MM.1S (cell line): ENCODE measurements at regions not wholly inside any gene's neighbourhood (a gene's known extent, or its start where the extent isn't known, plus 50 kb on each side); places are given as distances from the start of the nearest gene placed in this dataset.
A peak's percentile ranks its signal among the peaks of the same experiment; 100 is the strongest.

Experiments used
- DNase-seq: peaks from one replicate; pipeline ENCODE4 v3.0.0-alpha.2; 2015
- H2AFZ ChIP-seq: fragments of 300-600 bp; sonication (generic); 2 replicates; pipeline ENCODE4 v1.6.0; 2016; ENCODE audit warnings: antibody characterized with exemption, low read length
- H3F3A ChIP-seq: fragments of 300-600 bp; sonication (generic); 2 replicates; pipeline ENCODE4 v1.6.1; 2016; ENCODE audit warnings: mild to moderate bottlenecking, antibody characterized with exemption, low read length, moderate library complexity, mixed read lengths; ENCODE audit not compliant: insufficient read depth
- H3K27ac ChIP-seq: fragments of 300-600 bp; sonication (generic); 2 replicates; pipeline ENCODE4 v1.5.1; 2016; ENCODE audit warnings: mild to moderate bottlenecking, low read length
- H3K27me3 ChIP-seq: fragments of 300-600 bp; sonication (generic); replicated peaks from 2 replicates; pipeline ENCODE4 v1.6.0; 2016; ENCODE audit warnings: low read length; ENCODE audit not compliant: insufficient read depth
- H3K36me3 ChIP-seq: fragments of 300-600 bp; sonication (generic); replicated peaks from 2 replicates; pipeline ENCODE4 v1.6.1; 2016; ENCODE audit warnings: mild to moderate bottlenecking, low read length, mixed read lengths; ENCODE audit not compliant: insufficient read depth
- H3K4me1 ChIP-seq: fragments of 300-600 bp; sonication (generic); 2 replicates; pipeline ENCODE4 v1.6.1; 2016; ENCODE audit warnings: low read length, mixed read lengths
- H3K4me2 ChIP-seq: fragments of 300-600 bp; sonication (generic); 2 replicates; pipeline ENCODE4 v1.6.0; 2016; ENCODE audit warnings: low read depth, low read length
- H3K4me3 ChIP-seq: fragments of 300-600 bp; sonication (generic); 2 replicates; pipeline ENCODE4 v1.5.1; 2016; ENCODE audit warnings: low read length, mixed read lengths
- H3K79me2 ChIP-seq: fragments of 300-600 bp; sonication (generic); 2 replicates; pipeline ENCODE4 v1.6.1; 2016; ENCODE audit warnings: mixed run types, low read length, mixed read lengths
- H3K9ac ChIP-seq: fragments of 300-600 bp; sonication (generic); 2 replicates; pipeline ENCODE4 v1.6.1; 2016; ENCODE audit warnings: low read length, mixed read lengths
- H3K9me2 ChIP-seq: fragments of 300-600 bp; sonication (generic); replicated peaks from 2 replicates; pipeline ENCODE4 v1.6.1; 2016; ENCODE audit warnings: mild to moderate bottlenecking, low read length, mixed read lengths; ENCODE audit not compliant: insufficient read depth
- H3K9me3 ChIP-seq: fragments of 300-600 bp; sonication (generic); replicated peaks from 2 replicates; pipeline ENCODE4 v1.6.1; 2016; ENCODE audit warnings: mild to moderate bottlenecking, low read length, mixed read lengths; ENCODE audit not compliant: insufficient read depth
- H4K20me1 ChIP-seq: fragments of 300-600 bp; sonication (generic); 2 replicates; pipeline ENCODE4 v1.6.1; 2016; ENCODE audit warnings: mild to moderate bottlenecking, low read length, moderate library complexity, mixed read lengths; ENCODE audit not compliant: insufficient read depth
- CTCF ChIP-seq: fragments of 300-600 bp; sonication (generic); IDR thresholded peaks from 2 replicates; pipeline ENCODE4 v1.5.1; 2016; ENCODE audit warnings: antibody characterized with exemption, low read length, mixed read lengths
- EZH2 ChIP-seq: fragments of 300-600 bp; sonication (generic); optimal IDR thresholded peaks from 2 replicates; pipeline ENCODE3; 2017; ENCODE audit warnings: low read depth, mild to moderate bottlenecking, antibody characterized with exemption, low read length, mixed read lengths
- EZH2phosphoT487 ChIP-seq: fragments of 300-600 bp; sonication (generic); IDR thresholded peaks from 2 replicates; pipeline ENCODE4 v1.6.1; 2018; ENCODE audit warnings: antibody characterized with exemption, low read length

- Histone ChIP-seq H3K9me2 (no peaks in the 10 kb centered on the region), H3K9ac (no peak overlapping the region), H3K4me1 (peaks cover 10% of the 10 kb centered on the region), H4K20me1 (no peaks in the 10 kb centered on the region), H3K27me3 (no peaks in the 10 kb centered on the region), H3K9me3 (no peaks in the 10 kb centered on the region), H3K4me2 (peak overlapping the region; percentile 25; the same call in 1 of the 2 replicates), H2AFZ (no peak overlapping the region), H3K4me3 (no peak overlapping the region), H3K36me3 (no peaks in the 10 kb centered on the region), H3K27ac (no peak overlapping the region), H3K79me2 (no peaks in the 10 kb centered on the region), H3F3A (no peaks in the 10 kb centered on the region)
- no peak for DNase-seq
- TF ChIP-seq CTCF (no peak), EZH2phosphoT487 (no peak), EZH2 (no peak)
Observed at GRCh38 chr6:16043171-16044135, 85.4 kb upstream of the MYLIP start.

- no peak for DNase-seq
- H2AFZ ChIP-seq = no peak overlapping the region
- H3K4me2 ChIP-seq = peak overlapping the region; percentile 25; the same call in 1 of the 2 replicates
- no peak for TF ChIP-seq EZH2
- no peak for TF ChIP-seq EZH2phosphoT487
- TF ChIP-seq CTCF = no peak
- H3K27me3 ChIP-seq = no peaks in the 10 kb centered on the region
- H3K9ac ChIP-seq = no peak overlapping the region
- no peaks in the 10 kb centered on the region for H3K79me2 ChIP-seq
- H3K9me3 ChIP-seq = no peaks in the 10 kb centered on the region
- H3K36me3 ChIP-seq = no peaks in the 10 kb centered on the region
- H3K4me1 ChIP-seq = peaks cover 10% of the 10 kb centered on the region
- H4K20me1 ChIP-seq = no peaks in the 10 kb centered on the region
- H3K27ac ChIP-seq = no peak overlapping the region
- H3F3A ChIP-seq = no peaks in the 10 kb centered on the region
- no peaks in the 10 kb centered on the region for H3K9me2 ChIP-seq
- no peak overlapping the region for H3K4me3 ChIP-seq
Observed at GRCh38 chr6:16042751-16043150, 86.1 kb upstream of the MYLIP start.

GRCh38 chr6:16041327-16041726 lies 87.6 kb upstream of the MYLIP start:
- no peaks in the 10 kb centered on the region for H3F3A ChIP-seq
- TF ChIP-seq EZH2phosphoT487 = no peak
- TF ChIP-seq CTCF = no peak
- no peak for TF ChIP-seq EZH2
- DNase-seq = no peak
- H3K9me2 ChIP-seq = no peaks in the 10 kb centered on the region
- no peak overlapping the region for H3K4me3 ChIP-seq
- no peak overlapping the region for H2AFZ ChIP-seq
- H3K9me3 ChIP-seq = no peaks in the 10 kb centered on the region
- H3K4me2 ChIP-seq = no peak overlapping the region
- no peaks in the 10 kb centered on the region for H4K20me1 ChIP-seq
- peaks cover 10% of the 10 kb centered on the region for H3K4me1 ChIP-seq
- no peaks in the 10 kb centered on the region for H3K79me2 ChIP-seq
- no peaks in the 10 kb centered on the region for H3K36me3 ChIP-seq
- no peak overlapping the region for H3K9ac ChIP-seq
- H3K27ac ChIP-seq = no peak overlapping the region
- no peaks in the 10 kb centered on the region for H3K27me3 ChIP-seq
